ENCODE measurements at regions not wholly inside any gene's neighbourhood (a gene's known extent, or its start where the extent isn't known, plus 50 kb on each side); places are given as distances from the start of the nearest gene placed in this dataset.

- no peak for TF ChIP-seq SP3 (tag by site-specific recombination; IDR thresholded peaks at IDR 0.05)
- TF ChIP-seq CTCF (tag by site-specific recombination; IDR thresholded peaks at IDR 0.05) = no peak
- no peak for TF ChIP-seq ZNF837 (tag by site-specific recombination; IDR thresholded peaks at IDR 0.05)
These were observed 124.2 kb downstream of the PHETA1 start for GRCh38 chr12:111244673-111245072.

All from HEK293 (cell line).